ENCODE measurements at regions not wholly inside any gene's neighbourhood (a gene's known extent, or its start where the extent isn't known, plus 50 kb on each side); places are given as distances from the start of the nearest gene placed in this dataset.

DNA sequence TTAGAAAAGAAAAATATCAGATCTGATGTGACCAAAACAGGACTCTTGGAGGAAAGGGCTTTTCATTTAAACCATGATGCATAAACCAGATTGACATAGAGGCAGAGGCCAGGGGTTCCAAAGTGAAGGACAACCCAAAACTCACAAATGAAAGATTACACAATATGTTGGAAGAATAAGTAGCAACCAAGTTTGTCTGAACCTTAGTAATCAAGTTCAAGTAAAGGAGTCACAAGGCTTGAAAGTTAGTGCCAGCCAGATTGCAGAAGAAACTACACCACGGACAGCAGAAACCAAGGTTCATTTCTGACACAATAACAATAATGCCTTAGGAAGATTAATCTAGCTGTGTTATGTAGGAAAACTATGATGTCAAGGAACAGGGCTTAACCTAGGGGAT, 124.6 kb downstream of the ZC3H11B start:
- Histone ChIP-seq H3K27me3 (ENCODE audit: insufficient read depth, low read length) (no peaks in the 10 kb centered on the region), H3K79me2 (ENCODE audit: insufficient read depth, low read length) (no peaks in the 10 kb centered on the region), H3K9me3 (ENCODE audit: low read depth, low read length) (no peaks in the 10 kb centered on the region), H3K36me3 (ENCODE audit: insufficient read depth, low read length) (no peaks in the 10 kb centered on the region), H3K4me2 (ENCODE audit: insufficient read depth, low read length) (no peak overlapping the region), H2AFZ (ENCODE audit: low read length) (no peak overlapping the region), H3K4me1 (ENCODE audit: insufficient read depth, low read length) (no peaks in the 10 kb centered on the region), H3K27ac (ENCODE audit: low read depth, low read length) (no peak overlapping the region), H3K4me3 (ENCODE audit: insufficient read depth, low read length) (no peak overlapping the region), H4K20me1 (ENCODE audit: insufficient read depth, low read length) (no peaks in the 10 kb centered on the region)
- TF ChIP-seq, protein P1, sequence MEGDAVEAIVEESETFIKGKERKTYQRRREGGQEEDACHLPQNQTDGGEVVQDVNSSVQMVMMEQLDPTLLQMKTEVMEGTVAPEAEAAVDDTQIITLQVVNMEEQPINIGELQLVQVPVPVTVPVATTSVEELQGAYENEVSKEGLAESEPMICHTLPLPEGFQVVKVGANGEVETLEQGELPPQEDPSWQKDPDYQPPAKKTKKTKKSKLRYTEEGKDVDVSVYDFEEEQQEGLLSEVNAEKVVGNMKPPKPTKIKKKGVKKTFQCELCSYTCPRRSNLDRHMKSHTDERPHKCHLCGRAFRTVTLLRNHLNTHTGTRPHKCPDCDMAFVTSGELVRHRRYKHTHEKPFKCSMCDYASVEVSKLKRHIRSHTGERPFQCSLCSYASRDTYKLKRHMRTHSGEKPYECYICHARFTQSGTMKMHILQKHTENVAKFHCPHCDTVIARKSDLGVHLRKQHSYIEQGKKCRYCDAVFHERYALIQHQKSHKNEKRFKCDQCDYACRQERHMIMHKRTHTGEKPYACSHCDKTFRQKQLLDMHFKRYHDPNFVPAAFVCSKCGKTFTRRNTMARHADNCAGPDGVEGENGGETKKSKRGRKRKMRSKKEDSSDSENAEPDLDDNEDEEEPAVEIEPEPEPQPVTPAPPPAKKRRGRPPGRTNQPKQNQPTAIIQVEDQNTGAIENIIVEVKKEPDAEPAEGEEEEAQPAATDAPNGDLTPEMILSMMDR (IDR thresholded peaks at IDR 0.05; ENCODE audit: extremely low read depth, low read depth, low read length) = no peak
- DNase-seq (ENCODE audit: insufficient read length, low spot score, missing footprints) = no peak

DNA sequence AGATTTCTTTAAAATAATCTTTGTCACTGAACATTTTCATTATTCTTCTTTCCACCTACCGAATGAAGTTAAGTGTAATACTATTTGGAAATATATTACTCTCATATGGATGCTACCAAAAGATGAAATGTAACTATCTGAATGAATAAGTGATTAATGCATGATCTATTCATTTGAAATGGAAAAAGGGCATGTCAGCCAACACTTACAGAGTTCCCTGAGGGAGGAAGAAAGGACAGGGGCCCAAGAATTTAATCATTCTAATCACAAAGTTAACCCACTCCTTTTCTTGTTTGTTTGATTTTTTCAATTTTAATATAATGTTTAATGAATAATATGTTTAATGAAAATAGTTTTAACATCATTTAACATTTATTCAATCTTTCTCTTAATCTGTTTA, 129.4 kb downstream of the ZC3H11B start:
- Histone ChIP-seq H3K9me3 (ENCODE audit: low read depth, low read length) (no peaks in the 10 kb centered on the region), H3K27me3 (ENCODE audit: insufficient read depth, low read length) (no peaks in the 10 kb centered on the region), H3K4me2 (ENCODE audit: insufficient read depth, low read length) (no peak overlapping the region), H3K27ac (ENCODE audit: low read depth, low read length) (no peak overlapping the region), H3K4me3 (ENCODE audit: insufficient read depth, low read length) (no peak overlapping the region), H2AFZ (ENCODE audit: low read length) (no peak overlapping the region), H4K20me1 (ENCODE audit: insufficient read depth, low read length) (no peaks in the 10 kb centered on the region), H3K36me3 (ENCODE audit: insufficient read depth, low read length) (no peaks in the 10 kb centered on the region), H3K4me1 (ENCODE audit: insufficient read depth, low read length) (no peaks in the 10 kb centered on the region), H3K79me2 (ENCODE audit: insufficient read depth, low read length) (no peaks in the 10 kb centered on the region)
- no peak for DNase-seq (ENCODE audit: insufficient read length, low spot score, missing footprints)
- TF ChIP-seq, protein P1 (IDR thresholded peaks at IDR 0.05; ENCODE audit: extremely low read depth, low read depth, low read length) = no peak

DNA sequence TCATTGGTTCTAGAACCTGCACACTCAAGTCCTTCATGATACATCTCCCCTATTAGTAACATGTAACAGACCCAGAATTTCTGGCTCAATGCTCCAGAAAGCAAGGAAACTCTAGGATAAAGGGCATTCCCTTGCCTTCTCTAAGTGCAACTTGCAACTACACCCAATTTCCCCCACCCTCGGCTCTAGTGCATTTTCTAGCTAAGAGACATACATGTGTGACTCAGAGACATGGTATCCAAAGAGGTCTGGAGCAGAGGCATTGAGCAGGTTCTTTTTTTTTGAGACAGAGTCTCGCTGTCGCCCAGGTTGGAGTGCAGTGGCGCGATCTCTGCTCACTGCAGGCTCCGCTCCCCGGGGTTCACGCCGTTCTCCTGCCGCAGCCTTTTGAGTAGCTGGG, 132.9 kb downstream of the ZC3H11B start:
- H3K36me3 ChIP-seq (ENCODE audit: insufficient read depth, low read length) = no peaks in the 10 kb centered on the region
- peak; percentile 65 for DNase-seq (ENCODE audit: insufficient read length, low spot score, missing footprints)
- no peaks in the 10 kb centered on the region for H3K79me2 ChIP-seq (ENCODE audit: insufficient read depth, low read length)
- TF ChIP-seq, protein P1 (IDR thresholded peaks at IDR 0.05; ENCODE audit: extremely low read depth, low read depth, low read length) = no peak
- H2AFZ ChIP-seq (ENCODE audit: low read length) = no peak overlapping the region
- no peaks in the 10 kb centered on the region for H3K27me3 ChIP-seq (ENCODE audit: insufficient read depth, low read length)
- no peak overlapping the region for H3K4me3 ChIP-seq (ENCODE audit: insufficient read depth, low read length)
- no peaks in the 10 kb centered on the region for H3K4me1 ChIP-seq (ENCODE audit: insufficient read depth, low read length)
- H3K4me2 ChIP-seq (ENCODE audit: insufficient read depth, low read length) = no peak overlapping the region
- H4K20me1 ChIP-seq (ENCODE audit: insufficient read depth, low read length) = no peaks in the 10 kb centered on the region
- H3K9me3 ChIP-seq (ENCODE audit: low read depth, low read length) = no peaks in the 10 kb centered on the region
- no peak overlapping the region for H3K27ac ChIP-seq (ENCODE audit: low read depth, low read length)

DNA sequence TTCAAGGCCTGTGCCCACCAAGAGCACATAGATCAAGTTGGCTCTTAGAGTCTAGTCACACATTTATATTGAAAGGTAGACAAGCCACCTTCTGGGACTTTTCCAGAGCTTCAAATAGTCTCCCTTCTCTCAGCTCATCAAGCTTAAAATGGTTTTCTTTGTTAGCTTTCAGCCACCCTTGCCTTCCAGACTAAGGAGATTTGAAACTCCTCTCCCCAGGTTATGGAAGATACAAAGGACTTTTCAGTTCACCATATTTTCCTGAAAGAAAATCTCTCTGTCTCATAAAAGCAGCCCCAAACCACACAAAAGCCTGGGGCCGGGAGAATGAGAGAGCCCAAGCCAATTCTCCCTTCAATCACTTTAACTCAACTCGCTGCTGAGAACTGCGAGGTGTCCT, 134.1 kb downstream of the ZC3H11B start:
- Histone ChIP-seq H3K4me3 (ENCODE audit: insufficient read depth, low read length) (no peak overlapping the region), H3K4me1 (ENCODE audit: insufficient read depth, low read length) (no peaks in the 10 kb centered on the region), H3K36me3 (ENCODE audit: insufficient read depth, low read length) (no peaks in the 10 kb centered on the region), H2AFZ (ENCODE audit: low read length) (no peak overlapping the region), H3K79me2 (ENCODE audit: insufficient read depth, low read length) (no peaks in the 10 kb centered on the region), H3K9me3 (ENCODE audit: low read depth, low read length) (no peaks in the 10 kb centered on the region), H3K27ac (ENCODE audit: low read depth, low read length) (no peak overlapping the region), H3K27me3 (ENCODE audit: insufficient read depth, low read length) (no peaks in the 10 kb centered on the region), H4K20me1 (ENCODE audit: insufficient read depth, low read length) (no peaks in the 10 kb centered on the region), H3K4me2 (ENCODE audit: insufficient read depth, low read length) (no peak overlapping the region)
- TF ChIP-seq, protein P1 (IDR thresholded peaks at IDR 0.05; ENCODE audit: extremely low read depth, low read depth, low read length) = no peak
- peak; percentile 25 for DNase-seq (ENCODE audit: insufficient read length, low spot score, missing footprints)
